Testis (tissue), 2 donors: ENCODE measurements at regions not wholly inside any gene's neighbourhood (a gene's known extent, or its start where the extent isn't known, plus 50 kb on each side); places are given as distances from the start of the nearest gene placed in this dataset.

Experiments
- CTCF ChIP-seq, 3 experiments: fragments of 450-650 bp in 2 of 3; fragments of 200-600 bp in 1 of 3; sonication (generic) in 1 of 3; IDR thresholded peaks; one replicate each; pipeline ENCODE4 v1.5.1; 2016 to 2019; ENCODE audit warnings: antibody characterized with exemption in 3 of 3, mild to moderate bottlenecking in 2 of 3, moderate library complexity in 1 of 3
- POLR2A ChIP-seq: fragments of 450-650 bp; IDR thresholded peaks from one replicate; pipeline ENCODE4 v1.6.1; 2017; ENCODE audit warnings: antibody characterized with exemption, mild to moderate bottlenecking, moderate library complexity

DNA sequence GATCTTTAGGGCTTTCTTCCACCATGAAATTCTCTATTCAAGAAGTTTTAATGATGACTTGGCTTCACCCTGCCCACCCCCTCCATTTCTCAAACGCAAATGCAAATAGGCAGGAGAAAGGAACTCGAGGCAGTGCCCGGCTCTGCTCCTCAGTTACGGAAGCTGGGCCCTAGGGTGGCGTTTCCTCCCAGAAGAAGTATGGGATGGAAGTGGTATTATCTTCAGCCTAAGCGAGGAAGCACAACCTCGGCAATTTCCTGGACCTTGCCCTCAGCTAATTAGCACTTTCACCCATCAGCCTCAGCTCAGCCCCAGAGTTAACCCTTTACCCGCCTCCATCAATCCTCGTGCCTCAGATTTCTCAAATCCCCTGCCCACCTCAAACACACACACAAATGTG lies 58.2 kb upstream of the LRRC55 start:
- TF ChIP-seq CTCF (IDR thresholded peaks at IDR 0.05): no peak
- TF ChIP-seq POLR2A: no peak
